Neural cell (in vitro differentiated cells): ENCODE measurements at regions not wholly inside any gene's neighbourhood (a gene's known extent, or its start where the extent isn't known, plus 50 kb on each side); places are given as distances from the start of the nearest gene placed in this dataset.

ENCODE experiments used
- EP300 ChIP-seq: fragments of 450-650 bp; conservative IDR thresholded peaks from 2 replicates; pipeline ENCODE4 v1.6.1; 2014; ENCODE audit warnings: antibody characterized with exemption, mild to moderate bottlenecking, moderate library complexity; ENCODE audit not compliant: poor library complexity, severe bottlenecking
- EZH2 ChIP-seq: fragments of 200-600, 300-800 bp; shearing (Covaris generic), sonication (generic); IDR thresholded peaks from 2 replicates; pipeline ENCODE4 v1.6.1; 2014; ENCODE audit warnings: antibody characterized with exemption, low read length, borderline replicate concordance, mild to moderate bottlenecking; ENCODE audit not compliant: insufficient read depth, poor library complexity, severe bottlenecking
- MXI1 ChIP-seq: fragments of 450-650 bp; conservative IDR thresholded peaks from 2 replicates; pipeline ENCODE4 v1.6.1; 2014; ENCODE audit warnings: antibody characterized with exemption, mild to moderate bottlenecking; ENCODE audit not compliant: poor library complexity, severe bottlenecking
- POLR2AphosphoS5 ChIP-seq: IDR thresholded peaks from 2 replicates; pipeline ENCODE4 v1.6.1; 2012
- SMC3 ChIP-seq: fragments of 450-650 bp; conservative IDR thresholded peaks from 2 replicates; pipeline ENCODE4 v1.6.1; 2014; ENCODE audit warnings: antibody characterized with exemption, mild to moderate bottlenecking, moderate library complexity; ENCODE audit not compliant: poor library complexity
- TAF1 ChIP-seq: IDR thresholded peaks from 2 replicates; pipeline ENCODE4 v1.6.1; 2012; ENCODE audit warnings: low read depth
- TF ChIP-seq, protein P1 (sequence below): fragments of 450-650 bp; IDR thresholded peaks from 2 replicates; pipeline ENCODE4 v1.5.1; 2014; ENCODE audit warnings: antibody characterized with exemption, mild to moderate bottlenecking, moderate library complexity; ENCODE audit not compliant: poor library complexity, severe bottlenecking
- TF ChIP-seq, protein P2 (sequence below): IDR thresholded peaks from 2 replicates; pipeline ENCODE4 v1.6.1; 2012; ENCODE audit warnings: borderline replicate concordance

DNA sequence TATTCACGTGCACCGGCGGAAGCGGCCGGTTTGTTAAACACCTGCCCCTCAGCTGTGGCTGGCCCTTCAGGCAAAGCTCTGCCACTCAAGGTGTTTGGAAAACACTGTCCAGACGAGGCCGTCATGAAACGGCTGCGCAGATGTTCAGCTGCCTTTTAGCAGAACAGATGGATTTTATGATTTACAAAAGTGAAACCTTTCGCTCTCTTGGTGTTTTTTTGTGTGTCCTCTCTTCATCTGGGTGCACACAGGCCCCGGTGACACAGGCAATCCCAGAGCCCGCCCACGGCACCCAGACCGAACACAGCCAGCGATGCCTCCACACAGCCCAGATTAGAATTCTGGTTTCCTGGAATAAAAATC is 397.0 kb downstream of the SMOC2 start:
- TF ChIP-seq, protein P1, sequence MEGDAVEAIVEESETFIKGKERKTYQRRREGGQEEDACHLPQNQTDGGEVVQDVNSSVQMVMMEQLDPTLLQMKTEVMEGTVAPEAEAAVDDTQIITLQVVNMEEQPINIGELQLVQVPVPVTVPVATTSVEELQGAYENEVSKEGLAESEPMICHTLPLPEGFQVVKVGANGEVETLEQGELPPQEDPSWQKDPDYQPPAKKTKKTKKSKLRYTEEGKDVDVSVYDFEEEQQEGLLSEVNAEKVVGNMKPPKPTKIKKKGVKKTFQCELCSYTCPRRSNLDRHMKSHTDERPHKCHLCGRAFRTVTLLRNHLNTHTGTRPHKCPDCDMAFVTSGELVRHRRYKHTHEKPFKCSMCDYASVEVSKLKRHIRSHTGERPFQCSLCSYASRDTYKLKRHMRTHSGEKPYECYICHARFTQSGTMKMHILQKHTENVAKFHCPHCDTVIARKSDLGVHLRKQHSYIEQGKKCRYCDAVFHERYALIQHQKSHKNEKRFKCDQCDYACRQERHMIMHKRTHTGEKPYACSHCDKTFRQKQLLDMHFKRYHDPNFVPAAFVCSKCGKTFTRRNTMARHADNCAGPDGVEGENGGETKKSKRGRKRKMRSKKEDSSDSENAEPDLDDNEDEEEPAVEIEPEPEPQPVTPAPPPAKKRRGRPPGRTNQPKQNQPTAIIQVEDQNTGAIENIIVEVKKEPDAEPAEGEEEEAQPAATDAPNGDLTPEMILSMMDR: no peak
- TF ChIP-seq EZH2 (no peak), TAF1 (no peak), SMC3 (no peak), EP300 (no peak), POLR2AphosphoS5 (no peak), MXI1 (no peak)
- TF ChIP-seq, protein P2, sequence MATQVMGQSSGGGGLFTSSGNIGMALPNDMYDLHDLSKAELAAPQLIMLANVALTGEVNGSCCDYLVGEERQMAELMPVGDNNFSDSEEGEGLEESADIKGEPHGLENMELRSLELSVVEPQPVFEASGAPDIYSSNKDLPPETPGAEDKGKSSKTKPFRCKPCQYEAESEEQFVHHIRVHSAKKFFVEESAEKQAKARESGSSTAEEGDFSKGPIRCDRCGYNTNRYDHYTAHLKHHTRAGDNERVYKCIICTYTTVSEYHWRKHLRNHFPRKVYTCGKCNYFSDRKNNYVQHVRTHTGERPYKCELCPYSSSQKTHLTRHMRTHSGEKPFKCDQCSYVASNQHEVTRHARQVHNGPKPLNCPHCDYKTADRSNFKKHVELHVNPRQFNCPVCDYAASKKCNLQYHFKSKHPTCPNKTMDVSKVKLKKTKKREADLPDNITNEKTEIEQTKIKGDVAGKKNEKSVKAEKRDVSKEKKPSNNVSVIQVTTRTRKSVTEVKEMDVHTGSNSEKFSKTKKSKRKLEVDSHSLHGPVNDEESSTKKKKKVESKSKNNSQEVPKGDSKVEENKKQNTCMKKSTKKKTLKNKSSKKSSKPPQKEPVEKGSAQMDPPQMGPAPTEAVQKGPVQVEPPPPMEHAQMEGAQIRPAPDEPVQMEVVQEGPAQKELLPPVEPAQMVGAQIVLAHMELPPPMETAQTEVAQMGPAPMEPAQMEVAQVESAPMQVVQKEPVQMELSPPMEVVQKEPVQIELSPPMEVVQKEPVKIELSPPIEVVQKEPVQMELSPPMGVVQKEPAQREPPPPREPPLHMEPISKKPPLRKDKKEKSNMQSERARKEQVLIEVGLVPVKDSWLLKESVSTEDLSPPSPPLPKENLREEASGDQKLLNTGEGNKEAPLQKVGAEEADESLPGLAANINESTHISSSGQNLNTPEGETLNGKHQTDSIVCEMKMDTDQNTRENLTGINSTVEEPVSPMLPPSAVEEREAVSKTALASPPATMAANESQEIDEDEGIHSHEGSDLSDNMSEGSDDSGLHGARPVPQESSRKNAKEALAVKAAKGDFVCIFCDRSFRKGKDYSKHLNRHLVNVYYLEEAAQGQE: no peak
